Spleen (tissue), 11 donors: ENCODE measurements at regions not wholly inside any gene's neighbourhood (a gene's known extent, or its start where the extent isn't known, plus 50 kb on each side); places are given as distances from the start of the nearest gene placed in this dataset.
A peak's percentile ranks its signal among the peaks of the same experiment; 100 is the strongest.

Source experiments
- DNase-seq: peaks from one replicate; pipeline ENCODE4 v3.0.0-alpha.2; 2020
- H3K27ac ChIP-seq, 8 donors: fragments of 200-600 bp; sonication (generic) in 7 of 8; 1 replicate in 4 of 8; 2 replicates in 4 of 8; pipeline versions ENCODE4 v1.5.0 to v1.8.0; 2016 to 2021; ENCODE audit warnings: inconsistent platforms in 4 of 8, mild to moderate bottlenecking in 4 of 8, moderate library complexity in 1 of 8
- H3K27me3 ChIP-seq, 7 donors: fragments of 200-600 bp; sonication (generic) in 6 of 7; replicated peaks in 1 of 7; 1 replicate in 4 of 7; 2 replicates in 3 of 7; pipeline versions ENCODE4 v1.5.0 to v1.8.0; 2016 to 2021; ENCODE audit warnings: inconsistent platforms in 3 of 7, mild to moderate bottlenecking in 1 of 7
- H3K36me3 ChIP-seq, 6 donors: fragments of 200-600 bp; sonication (generic) in 5 of 6; 1 replicate in 4 of 6; 2 replicates in 2 of 6; pipeline versions ENCODE4 v1.5.0 to v1.8.0; 2016 to 2021; ENCODE audit warnings: inconsistent platforms in 2 of 6
- H3K4me1 ChIP-seq, 6 donors: fragments of 200-600 bp; sonication (generic) in 5 of 6; 1 replicate in 3 of 6; 2 replicates in 3 of 6; pipeline versions ENCODE4 v1.5.0 to v1.8.0; 2016 to 2021; ENCODE audit warnings: inconsistent platforms in 3 of 6
- H3K4me3 ChIP-seq, 8 donors: fragments of 200-600 bp; sonication (generic) in 7 of 8; 1 replicate in 4 of 8; 2 replicates in 4 of 8; pipeline versions ENCODE4 v1.5.0 to v1.8.0; 2016 to 2021; ENCODE audit warnings: inconsistent platforms in 4 of 8, mild to moderate bottlenecking in 4 of 8, moderate library complexity in 2 of 8
- H3K9me3 ChIP-seq, 8 donors: fragments of 200-600 bp; sonication (generic) in 7 of 8; 1 replicate in 4 of 8; 2 replicates in 4 of 8; pipeline versions ENCODE4 v1.5.0 to v1.8.0; 2016 to 2021; ENCODE audit warnings: inconsistent platforms in 4 of 8
- CTCF ChIP-seq, 11 experiments: fragments of 200-600 bp in 7 of 11; fragments of 450-650 bp in 4 of 11; sonication (generic) in 4 of 11; IDR thresholded peaks in 8 of 11; conservative IDR thresholded peaks in 3 of 11; 1 replicate in 7 of 11; 2 replicates in 4 of 11; pipeline versions ENCODE4 v1.4.0 to v1.8.0; 2016 to 2021; ENCODE audit warnings: antibody characterized with exemption in 11 of 11, inconsistent platforms in 4 of 11, mild to moderate bottlenecking in 1 of 11
- POLR2A ChIP-seq, 3 donors: fragments of 450-650 bp; IDR thresholded peaks; one replicate each; pipeline ENCODE4 v1.5.1; 2017; ENCODE audit warnings: antibody characterized with exemption in 3 of 3, mild to moderate bottlenecking in 1 of 3
- POLR2AphosphoS5 ChIP-seq, 3 donors: sonication (generic); formaldehyde crosslinking; IDR thresholded peaks; one replicate each; pipeline ENCODE4 v1.5.1; 2017; ENCODE audit warnings: antibody characterized with exemption in 3 of 3
- WGBS, 5 donors: extraction: QIAGEN DNeasy Blood & Tissue Kit in 3 of 5; methylation state at CpG; one replicate each; pipeline versions ENCODE4 v1.1.5 to v1.1.7; 2013 to 2018; 5-methylcytosine and 5-hydroxymethylcytosine counted together
- intact Hi-C: fragments of 100-400 bp; cut with DNase I; formaldehyde crosslinking; loops from one replicate; pipeline ENCODE4 v1.15.0; 2023; ENCODE audit warnings: low total_unique reads
- donor health status: healthy with polysubstance abuse.
- donor health status: DM: no; HTN: no; CAD: no; lungs with moderate emphysema.
- donor health status: DM: no; HTN: no; CAD: no.
- donor health status: Bipolar disorder and iron deficiency.
- donor health status: healthy.
- donor health status: DM: no; HTN: no; CAD: no.
- donor health status: DM: yes; HTN: yes; CAD: no.

- peaks cover 0 to 5% (median 0%) of the 10 kb centered on the region in 6 donors for H3K4me1 ChIP-seq
- TF ChIP-seq POLR2A (IDR thresholded peaks at IDR 0.05) (no peak), POLR2AphosphoS5 (IDR thresholded peaks at IDR 0.05) (no peak), CTCF (IDR thresholded peaks at IDR 0.05 in 8 of 11, conservative IDR thresholded peaks at IDR 0.05 in 3 of 11) (no peak)
- intact Hi-C loops = no loop called here
- DNase-seq = no peak
- H3K27ac ChIP-seq = no peak overlapping the region
- H3K9me3 ChIP-seq = no peaks in the 10 kb centered on the region
- H3K4me3 ChIP-seq = no peak overlapping the region
- H3K36me3 ChIP-seq = no peaks in the 10 kb centered on the region
- H3K27me3 ChIP-seq = peaks cover 0 to 21% (median 0%) of the 10 kb centered on the region in 7 donors
- WGBS, 5 donors = 78 to 97% (median 84%) methylated on average over 3 of the region's 3 CpGs
These were observed 104.3 kb downstream of the AXIN2 start for GRCh38 chr17:65457183-65457582.

- WGBS, 5 donors = 54 to 76% (median 69%) methylated on average over 7 of the region's 7 CpGs
- H3K4me3 ChIP-seq = no peak overlapping the region
- H3K9me3 ChIP-seq = no peaks in the 10 kb centered on the region
- no peak for TF ChIP-seq CTCF (IDR thresholded peaks at IDR 0.05 in 8 of 11, conservative IDR thresholded peaks at IDR 0.05 in 3 of 11)
- peaks cover 0 to 5% (median 0%) of the 10 kb centered on the region in 6 donors for H3K4me1 ChIP-seq
- H3K27ac ChIP-seq = peak overlapping the region in 2 of 8 donors; percentile 8 to 21
- no peaks in the 10 kb centered on the region for H3K36me3 ChIP-seq
- no peak for DNase-seq
- peaks cover 0 to 21% (median 0%) of the 10 kb centered on the region in 7 donors for H3K27me3 ChIP-seq
- intact Hi-C loops = no loop called here
These were observed 104.9 kb downstream of the AXIN2 start for GRCh38 chr17:65456368-65457151.

- Histone ChIP-seq H3K27ac (peak overlapping the region in 1 of 8 donors; percentile 8), H3K27me3 (peaks cover 0 to 21% (median 0%) of the 10 kb centered on the region in 7 donors), H3K36me3 (no peaks in the 10 kb centered on the region), H3K9me3 (no peaks in the 10 kb centered on the region), H3K4me1 (peaks cover 0 to 5% (median 0%) of the 10 kb centered on the region in 6 donors), H3K4me3 (no peak overlapping the region)
- DNase-seq = no peak
- TF ChIP-seq POLR2A (IDR thresholded peaks at IDR 0.05) (no peak), CTCF (IDR thresholded peaks at IDR 0.05 in 8 of 11, conservative IDR thresholded peaks at IDR 0.05 in 3 of 11) (peak in 1 of 11 experiments; percentile 10)
- 44 to 55% (median 52%) methylated on average over 7 of the region's 7 CpGs for WGBS, 5 donors
- intact Hi-C loops = no loop called here
These were observed 105.5 kb downstream of the AXIN2 start for GRCh38 chr17:65455972-65456343.

- 77 to 86% (median 83%) methylated on average over 11 of the region's 11 CpGs for WGBS, 5 donors
- Histone ChIP-seq H3K27me3 (peaks cover 0 to 21% (median 0%) of the 10 kb centered on the region in 7 donors), H3K36me3 (no peaks in the 10 kb centered on the region), H3K27ac (peak overlapping the region in 1 of 8 donors; percentile 8), H3K4me3 (no peak overlapping the region), H3K9me3 (no peaks in the 10 kb centered on the region), H3K4me1 (peaks cover 0 to 5% (median 0%) of the 10 kb centered on the region in 6 donors)
- intact Hi-C loops = no loop called here
- TF ChIP-seq POLR2A (IDR thresholded peaks at IDR 0.05) (no peak), CTCF (IDR thresholded peaks at IDR 0.05 in 8 of 11, conservative IDR thresholded peaks at IDR 0.05 in 3 of 11) (no peak), POLR2AphosphoS5 (IDR thresholded peaks at IDR 0.05) (no peak)
- no peak for DNase-seq
These were observed 106.1 kb downstream of the AXIN2 start for GRCh38 chr17:65455154-65455971.
